HepG2 (cell line): ENCODE measurements at regions not wholly inside any gene's neighbourhood (a gene's known extent, or its start where the extent isn't known, plus 50 kb on each side); places are given as distances from the start of the nearest gene placed in this dataset.

Source experiments
- CENPBD1 ChIP-seq: sonication (generic); formaldehyde crosslinking; IDR thresholded peaks from 2 replicates; pipeline ENCODE4 v1.8.0; 2022; ENCODE audit warnings: missing genetic modification reagents, low read depth, mild to moderate bottlenecking, borderline replicate concordance
- ZNF17 ChIP-seq: sonication (generic); formaldehyde crosslinking; IDR thresholded peaks from 2 replicates; pipeline ENCODE4 v1.5.0; 2020; ENCODE audit warnings: mild to moderate bottlenecking, missing genetic modification reagents

GRCh38 chr7:89839329-89839728, 314.9 kb upstream of the STEAP1 start:
- no peak for TF ChIP-seq ZNF17 (CRISPR knock-in tag)
- TF ChIP-seq CENPBD1 (CRISPR knock-in tag): no peak
